GM21717 (cell line): ENCODE measurements at regions not wholly inside any gene's neighbourhood (a gene's known extent, or its start where the extent isn't known, plus 50 kb on each side); places are given as distances from the start of the nearest gene placed in this dataset.
"Not testable (repeated sequence)": the region's sequence is repeated elsewhere in the genome, so short reads cannot be mapped to it uniquely, and the experiment has no call there.

Source experiments
- ATAC-seq: cut with Tn5 transposase; IDR thresholded peaks from one replicate; pipeline ENCODE4 v1.9.1; 2021; ENCODE audit warnings: mild to moderate bottlenecking, moderate library complexity; ENCODE audit not compliant: unreplicated experiment

GRCh38 chr4:159410076-159410777 lies 307.3 kb downstream of the RAPGEF2 start:
- ATAC-seq: peak; percentile 81

GRCh38 chr4:159410891-159411290 lies 308.0 kb downstream of the RAPGEF2 start:
- ATAC-seq: no peak

GRCh38 chr4:159413306-159413943 lies 310.5 kb downstream of the RAPGEF2 start:
- no peak for ATAC-seq

- no peak for ATAC-seq
These were observed 311.4 kb downstream of the RAPGEF2 start for GRCh38 chr4:159414305-159414704.

- ATAC-seq: no peak
These were observed 313.2 kb downstream of the RAPGEF2 start for GRCh38 chr4:159416073-159416472.

GRCh38 chr4:159416996-159417395 lies 314.1 kb downstream of the RAPGEF2 start:
- no peak for ATAC-seq

GRCh38 chr4:159420162-159421057 lies 317.5 kb downstream of the RAPGEF2 start:
- ATAC-seq: no peak

GRCh38 chr4:159421058-159421419 lies 318.2 kb downstream of the RAPGEF2 start:
- ATAC-seq: not testable (repeated sequence)

- no peak for ATAC-seq
These were observed 319.1 kb downstream of the RAPGEF2 start for GRCh38 chr4:159422019-159422418.

GRCh38 chr4:159422626-159423025 lies 319.7 kb downstream of the RAPGEF2 start:
- no peak for ATAC-seq

GRCh38 chr4:159425737-159426305 lies 322.9 kb downstream of the RAPGEF2 start:
- no peak for ATAC-seq

- ATAC-seq: no peak
These were observed 325.4 kb downstream of the RAPGEF2 start for GRCh38 chr4:159428293-159428692.

- ATAC-seq: no peak
These were observed 326.3 kb downstream of the RAPGEF2 start for GRCh38 chr4:159428975-159429692.

- no peak for ATAC-seq
These were observed 326.8 kb downstream of the RAPGEF2 start for GRCh38 chr4:159429693-159430035.

GRCh38 chr4:159430896-159431295 lies 328.0 kb downstream of the RAPGEF2 start:
- no peak for ATAC-seq

GRCh38 chr4:159432436-159432835 lies 329.6 kb downstream of the RAPGEF2 start:
- no peak for ATAC-seq

GRCh38 chr4:159433337-159433736 lies 330.5 kb downstream of the RAPGEF2 start:
- no peak for ATAC-seq

- ATAC-seq: no peak
These were observed 331.4 kb downstream of the RAPGEF2 start for GRCh38 chr4:159434114-159434870.

GRCh38 chr4:159434871-159435241 lies 332.0 kb downstream of the RAPGEF2 start:
- ATAC-seq: no peak

GRCh38 chr4:159435561-159436023 lies 332.7 kb downstream of the RAPGEF2 start:
- no peak for ATAC-seq
